HG02623 (cell line): ENCODE measurements at regions not wholly inside any gene's neighbourhood (a gene's known extent, or its start where the extent isn't known, plus 50 kb on each side); places are given as distances from the start of the nearest gene placed in this dataset.
"Not testable (repeated sequence)": the region's sequence is repeated elsewhere in the genome, so short reads cannot be mapped to it uniquely, and the experiment has no call there.

Experiments
- ATAC-seq: cut with Tn5 transposase; IDR thresholded peaks from one replicate; pipeline ENCODE4 v1.9.1; 2021; ENCODE audit warnings: moderate library complexity; ENCODE audit not compliant: unreplicated experiment

GRCh38 chr7:142507066-142507465 is 242.2 kb upstream of the PRSS1 start:
- ATAC-seq, result not testable (repeated sequence)

- ATAC-seq, result no peak
Observed at GRCh38 chr7:142506601-142507000, 242.7 kb upstream of the PRSS1 start.

- not testable (repeated sequence) for ATAC-seq
Observed at GRCh38 chr7:142503949-142504348, 245.3 kb upstream of the PRSS1 start.

- ATAC-seq, result no peak
Observed at GRCh38 chr7:142503036-142503435, 245.2 kb upstream of the PRSS58 start.

- no peak for ATAC-seq
Observed at GRCh38 chr7:142501434-142501833, 243.6 kb upstream of the PRSS58 start.

GRCh38 chr7:142500366-142500765 is 242.5 kb upstream of the PRSS58 start:
- ATAC-seq, result no peak

- ATAC-seq, result no peak
Observed at GRCh38 chr7:142499635-142500034, 241.8 kb upstream of the PRSS58 start.

GRCh38 chr7:142498364-142498763 is 240.5 kb upstream of the PRSS58 start:
- ATAC-seq, result no peak

GRCh38 chr7:142496545-142496991 is 238.7 kb upstream of the PRSS58 start:
- no peak for ATAC-seq

- not testable (repeated sequence) for ATAC-seq
Observed at GRCh38 chr7:142495879-142496278, 238.0 kb upstream of the PRSS58 start.

GRCh38 chr7:142495301-142495700 is 237.4 kb upstream of the PRSS58 start:
- not testable (repeated sequence) for ATAC-seq

- no peak for ATAC-seq
Observed at GRCh38 chr7:142494021-142494420, 236.2 kb upstream of the PRSS58 start.

GRCh38 chr7:142488842-142489241 is 231.0 kb upstream of the PRSS58 start:
- no peak for ATAC-seq

- ATAC-seq, result no peak
Observed at GRCh38 chr7:142488036-142488633, 230.3 kb upstream of the PRSS58 start.

- ATAC-seq, result peak; percentile 38
Observed at GRCh38 chr7:142487565-142487964, 229.7 kb upstream of the PRSS58 start.

- ATAC-seq, result no peak
Observed at GRCh38 chr7:142487124-142487523, 229.3 kb upstream of the PRSS58 start.

- no peak for ATAC-seq
Observed at GRCh38 chr7:142485617-142486226, 227.9 kb upstream of the PRSS58 start.

GRCh38 chr7:142483659-142484317 is 225.9 kb upstream of the PRSS58 start:
- no peak for ATAC-seq

GRCh38 chr7:142482891-142483658 is 225.2 kb upstream of the PRSS58 start:
- no peak for ATAC-seq

GRCh38 chr7:142481548-142481947 is 223.7 kb upstream of the PRSS58 start:
- no peak for ATAC-seq

- peak; percentile 74 for ATAC-seq
Observed at GRCh38 chr7:142478479-142479220, 220.8 kb upstream of the PRSS58 start.
